DOHH2 (cell line): ENCODE measurements at regions not wholly inside any gene's neighbourhood (a gene's known extent, or its start where the extent isn't known, plus 50 kb on each side); places are given as distances from the start of the nearest gene placed in this dataset.

Experiments used
- H3F3A ChIP-seq: fragments of 200-600 bp; sonication (generic), shearing (Covaris generic); 2 replicates; pipeline ENCODE4 v1.6.0; 2016; ENCODE audit warnings: antibody characterized with exemption, mild to moderate bottlenecking; ENCODE audit not compliant: control insufficient read depth, insufficient read depth
- H3K27ac ChIP-seq: fragments of 200-600 bp; sonication (generic); 2 replicates; pipeline ENCODE4 v1.5.1; 2014; ENCODE audit warnings: low read depth, mild to moderate bottlenecking, low read length, moderate library complexity
- H3K27me3 ChIP-seq: fragments of 200-600 bp; sonication (generic); 2 replicates; pipeline ENCODE4 v1.6.1; 2014; ENCODE audit warnings: mild to moderate bottlenecking, low read length, mixed read lengths; ENCODE audit not compliant: control insufficient read depth
- H3K36me3 ChIP-seq: fragments of 200-600 bp; sonication (generic); 2 replicates; pipeline ENCODE4 v1.6.1; 2014; ENCODE audit warnings: mild to moderate bottlenecking, low read length, moderate library complexity, mixed read lengths; ENCODE audit not compliant: control insufficient read depth
- H3K4me1 ChIP-seq: fragments of 200-600 bp; sonication (generic); 2 replicates; pipeline ENCODE4 v1.6.1; 2014; ENCODE audit warnings: mild to moderate bottlenecking, low read length, mixed read lengths; ENCODE audit not compliant: control insufficient read depth
- H3K4me2 ChIP-seq: fragments of 200-600 bp; sonication (generic); 2 replicates; pipeline ENCODE4 v1.6.0; 2014; ENCODE audit warnings: mild to moderate bottlenecking, low read length, moderate library complexity
- H3K4me3 ChIP-seq: fragments of 200-600 bp; sonication (generic); 2 replicates; pipeline ENCODE4 v1.5.1; 2014; ENCODE audit warnings: mild to moderate bottlenecking, low read length, mixed read lengths
- H3K79me2 ChIP-seq: fragments of 200-600 bp; sonication (generic); 2 replicates; pipeline ENCODE4 v1.6.1; 2014; ENCODE audit warnings: mild to moderate bottlenecking, low read length, mixed read lengths; ENCODE audit not compliant: control insufficient read depth
- H3K9me2 ChIP-seq: fragments of 200-600 bp; sonication (generic); replicated peaks from 2 replicates; pipeline ENCODE4 v1.6.1; 2014; ENCODE audit warnings: mild to moderate bottlenecking, low read length, mixed read lengths; ENCODE audit not compliant: control insufficient read depth
- H3K9me3 ChIP-seq: fragments of 200-600 bp; sonication (generic); 2 replicates; pipeline ENCODE4 v1.6.1; 2014; ENCODE audit warnings: antibody characterized with exemption, low read length, mixed read lengths; ENCODE audit not compliant: control insufficient read depth, insufficient read depth
- H4K20me1 ChIP-seq: fragments of 200-600 bp; sonication (generic); 2 replicates; pipeline ENCODE4 v1.6.0; 2014; ENCODE audit warnings: low read depth, mild to moderate bottlenecking, antibody characterized with exemption, low read length, moderate library complexity; ENCODE audit not compliant: control insufficient read depth, insufficient read depth
- EZH2phosphoT487 ChIP-seq: fragments of 200-600 bp; sonication (generic); IDR thresholded peaks from 2 replicates; pipeline ENCODE4 v1.6.1; 2017; ENCODE audit warnings: borderline replicate concordance, mild to moderate bottlenecking, antibody characterized with exemption, low read length, moderate library complexity, mixed read lengths
- TF ChIP-seq, protein P1 (sequence below): fragments of 200-600 bp; sonication (generic); IDR thresholded peaks from one replicate; pipeline ENCODE4 v1.5.1; 2014; ENCODE audit warnings: antibody characterized with exemption, mild to moderate bottlenecking, low read depth, low read length; ENCODE audit not compliant: poor library complexity, severe bottlenecking

DNA sequence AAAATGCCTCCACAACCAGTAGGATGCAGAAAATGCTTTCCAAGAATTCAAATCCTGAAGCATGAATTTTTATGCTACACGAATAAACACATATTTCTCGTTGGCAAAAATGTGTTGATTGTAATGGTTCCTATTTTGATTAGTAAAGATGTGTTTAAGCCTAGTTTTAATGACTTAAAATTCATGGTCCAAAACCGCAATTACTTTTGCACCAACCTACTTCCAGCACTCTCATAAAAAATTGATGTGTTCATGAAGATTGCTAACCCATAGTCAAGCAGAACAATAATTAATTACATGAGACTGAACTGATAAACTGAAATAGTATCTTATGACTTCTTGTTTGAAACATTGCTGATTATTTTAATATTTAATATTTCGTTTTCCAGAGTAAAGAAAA lies 828.8 kb downstream of the CCSER2 start:
- Histone ChIP-seq H3K4me1 (no peaks in the 10 kb centered on the region), H3K79me2 (no peaks in the 10 kb centered on the region), H3K27ac (no peak overlapping the region), H3F3A (no peaks in the 10 kb centered on the region), H3K9me3 (no peaks in the 10 kb centered on the region), H4K20me1 (no peaks in the 10 kb centered on the region), H3K4me3 (no peak overlapping the region), H3K9me2 (no peaks in the 10 kb centered on the region), H3K4me2 (no peak overlapping the region), H3K27me3 (no peaks in the 10 kb centered on the region), H3K36me3 (no peaks in the 10 kb centered on the region)
- no peak for TF ChIP-seq EZH2phosphoT487

DNA sequence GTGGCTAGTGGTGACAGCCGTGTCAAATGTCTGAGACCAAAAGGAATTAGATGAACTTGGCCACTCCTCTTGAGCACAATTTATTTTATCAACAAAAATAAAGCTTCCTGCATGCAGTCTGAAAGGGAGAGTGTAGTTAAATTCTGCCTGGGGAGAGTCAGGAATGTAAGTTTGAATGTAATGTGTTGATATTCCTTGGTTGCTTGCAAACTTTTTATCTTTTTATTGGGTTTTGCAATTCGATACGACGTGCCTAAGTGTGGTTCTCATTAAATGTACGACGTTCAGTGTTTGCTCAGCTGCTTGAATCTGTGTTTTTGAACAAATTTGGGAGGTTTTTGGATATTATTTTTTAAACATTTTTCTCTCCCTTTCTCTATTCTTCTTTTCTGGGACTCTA lies 839.9 kb downstream of the CCSER2 start:
- Histone ChIP-seq H3K4me3 (no peak overlapping the region), H3K27me3 (no peaks in the 10 kb centered on the region), H3K4me2 (no peak overlapping the region), H3K4me1 (no peaks in the 10 kb centered on the region), H4K20me1 (no peaks in the 10 kb centered on the region), H3F3A (no peaks in the 10 kb centered on the region), H3K79me2 (no peaks in the 10 kb centered on the region), H3K9me2 (no peaks in the 10 kb centered on the region), H3K9me3 (no peaks in the 10 kb centered on the region), H3K36me3 (no peaks in the 10 kb centered on the region), H3K27ac (no peak overlapping the region)
- no peak for TF ChIP-seq EZH2phosphoT487

DNA sequence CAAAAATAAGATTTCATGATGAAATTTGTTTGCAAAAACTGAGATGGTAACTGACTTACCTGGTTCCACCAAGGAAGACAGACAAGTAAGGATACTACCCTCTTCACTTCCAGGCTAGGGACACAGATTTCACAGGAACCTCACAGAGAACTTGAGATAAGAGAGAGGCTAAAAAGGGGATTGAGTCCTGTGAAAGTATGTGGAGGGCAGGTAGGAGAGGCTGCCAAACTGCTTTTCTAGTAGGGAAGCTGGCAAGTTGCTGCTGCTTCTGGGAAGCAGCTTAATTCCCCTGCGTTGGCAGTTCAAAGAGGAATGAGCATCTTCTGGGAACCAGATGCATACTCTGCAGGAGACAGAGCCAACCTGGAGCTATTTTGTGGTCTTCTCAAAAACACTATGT lies 841.6 kb downstream of the CCSER2 start:
- no peaks in the 10 kb centered on the region for H3K9me2 ChIP-seq
- no peaks in the 10 kb centered on the region for H3K27me3 ChIP-seq
- H3K4me1 ChIP-seq, result no peaks in the 10 kb centered on the region
- no peak overlapping the region for H3K4me3 ChIP-seq
- no peak overlapping the region for H3K27ac ChIP-seq
- no peaks in the 10 kb centered on the region for H4K20me1 ChIP-seq
- no peaks in the 10 kb centered on the region for H3K36me3 ChIP-seq
- H3F3A ChIP-seq, result no peaks in the 10 kb centered on the region
- H3K9me3 ChIP-seq, result no peaks in the 10 kb centered on the region
- H3K4me2 ChIP-seq, result no peak overlapping the region
- no peaks in the 10 kb centered on the region for H3K79me2 ChIP-seq
- TF ChIP-seq EZH2phosphoT487, result no peak
- TF ChIP-seq, protein P1, sequence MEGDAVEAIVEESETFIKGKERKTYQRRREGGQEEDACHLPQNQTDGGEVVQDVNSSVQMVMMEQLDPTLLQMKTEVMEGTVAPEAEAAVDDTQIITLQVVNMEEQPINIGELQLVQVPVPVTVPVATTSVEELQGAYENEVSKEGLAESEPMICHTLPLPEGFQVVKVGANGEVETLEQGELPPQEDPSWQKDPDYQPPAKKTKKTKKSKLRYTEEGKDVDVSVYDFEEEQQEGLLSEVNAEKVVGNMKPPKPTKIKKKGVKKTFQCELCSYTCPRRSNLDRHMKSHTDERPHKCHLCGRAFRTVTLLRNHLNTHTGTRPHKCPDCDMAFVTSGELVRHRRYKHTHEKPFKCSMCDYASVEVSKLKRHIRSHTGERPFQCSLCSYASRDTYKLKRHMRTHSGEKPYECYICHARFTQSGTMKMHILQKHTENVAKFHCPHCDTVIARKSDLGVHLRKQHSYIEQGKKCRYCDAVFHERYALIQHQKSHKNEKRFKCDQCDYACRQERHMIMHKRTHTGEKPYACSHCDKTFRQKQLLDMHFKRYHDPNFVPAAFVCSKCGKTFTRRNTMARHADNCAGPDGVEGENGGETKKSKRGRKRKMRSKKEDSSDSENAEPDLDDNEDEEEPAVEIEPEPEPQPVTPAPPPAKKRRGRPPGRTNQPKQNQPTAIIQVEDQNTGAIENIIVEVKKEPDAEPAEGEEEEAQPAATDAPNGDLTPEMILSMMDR, result no peak

DNA sequence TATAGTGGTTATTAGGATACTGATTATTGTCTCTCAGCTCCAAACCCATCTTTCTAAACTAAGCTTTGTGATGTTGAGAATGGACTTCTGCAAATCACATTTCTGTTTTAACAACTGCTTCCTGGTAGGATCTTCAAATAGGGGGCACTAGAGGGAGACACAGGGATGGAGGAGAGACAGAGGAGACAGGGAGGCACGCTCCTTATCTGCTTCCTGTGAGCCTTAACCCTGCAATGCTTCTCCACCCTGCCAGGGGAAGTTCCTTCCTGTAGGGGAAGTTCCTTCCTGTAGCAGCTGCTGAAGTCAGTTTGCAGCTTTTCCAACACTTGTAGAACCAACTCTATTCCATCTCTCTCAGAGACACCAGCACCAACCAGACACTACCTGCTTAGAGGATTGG lies 847.2 kb downstream of the CCSER2 start:
- Histone ChIP-seq H4K20me1 (no peaks in the 10 kb centered on the region), H3K9me2 (no peaks in the 10 kb centered on the region), H3K27me3 (no peaks in the 10 kb centered on the region), H3F3A (no peaks in the 10 kb centered on the region), H3K4me3 (no peak overlapping the region), H3K36me3 (no peaks in the 10 kb centered on the region), H3K9me3 (no peaks in the 10 kb centered on the region), H3K79me2 (no peaks in the 10 kb centered on the region), H3K4me2 (no peak overlapping the region), H3K27ac (no peak overlapping the region), H3K4me1 (no peaks in the 10 kb centered on the region)
- TF ChIP-seq, protein P1, result no peak
- no peak for TF ChIP-seq EZH2phosphoT487
